ENCODE measurements at regions not wholly inside any gene's neighbourhood (a gene's known extent, or its start where the extent isn't known, plus 50 kb on each side); places are given as distances from the start of the nearest gene placed in this dataset.
A peak's percentile ranks its signal among the peaks of the same experiment; 100 is the strongest.

- intact Hi-C loops (cut with micrococcal nuclease): no loop called here
- Mint-ChIP-seq H3K27ac (no peak overlapping the region), H3K4me3 (no peak overlapping the region), H3K9me3 (peaks cover 0 to 6% (median 2%) of the 10 kb centered on the region in 8 donors), H3K4me1 (peaks cover 0 to 13% (median 3%) of the 10 kb centered on the region in 4 donors), H3K27me3 (peaks cover 3 to 4% of the 10 kb centered on the region in 2 donors), H3K36me3 (no peaks in the 10 kb centered on the region)
- Histone ChIP-seq H3K4me3 (ENCODE audit: low read length in 2 of 2) (no peak overlapping the region), H3K9me3 (ENCODE audit: control insufficient read depth in 1 of 2, low read length in 2 of 2) (no peaks in the 10 kb centered on the region), H3K4me1 (ENCODE audit: insufficient read depth, low read length) (no peaks in the 10 kb centered on the region), H3K36me3 (ENCODE audit: insufficient read depth, low read length) (no peaks in the 10 kb centered on the region), H3K27me3 (ENCODE audit: insufficient read depth, low read length) (no peaks in the 10 kb centered on the region), H3K27ac (ENCODE audit: low read depth, low read length) (no peak overlapping the region)
- ChIA-PET POLR2A (ENCODE audit: partially characterized antibody) (no interaction called here), CTCF (ENCODE audit: partially characterized antibody) (no interaction called here)
- no peak for DNase-seq
These were observed 81.0 kb upstream of the ZNF236 start for GRCh38 chr18:76741346-76741745.

GRCh38 chr18:76736309-76736708 is 86.0 kb upstream of the ZNF236 start:
- Histone ChIP-seq H3K27me3 (ENCODE audit: insufficient read depth, low read length) (no peaks in the 10 kb centered on the region), H3K9me3 (ENCODE audit: control insufficient read depth in 1 of 2, low read length in 2 of 2) (no peaks in the 10 kb centered on the region), H3K4me3 (ENCODE audit: low read length in 2 of 2) (no peak overlapping the region), H3K27ac (ENCODE audit: low read depth, low read length) (no peak overlapping the region), H3K36me3 (ENCODE audit: insufficient read depth, low read length) (no peaks in the 10 kb centered on the region), H3K4me1 (ENCODE audit: insufficient read depth, low read length) (no peaks in the 10 kb centered on the region)
- H3K9me3 Mint-ChIP-seq: peaks cover 0 to 2% (median 0%) of the 10 kb centered on the region in 8 donors
- H3K36me3 Mint-ChIP-seq: no peaks in the 10 kb centered on the region
- DNase-seq: no peak
- H3K4me1 Mint-ChIP-seq: peaks cover 0 to 11% (median 3%) of the 10 kb centered on the region in 4 donors
- ChIA-PET POLR2A (ENCODE audit: partially characterized antibody) (no interaction called here), CTCF (ENCODE audit: partially characterized antibody) (no interaction called here)
- peaks cover under 1 to 3% of the 10 kb centered on the region in 2 donors for H3K27me3 Mint-ChIP-seq
- H3K4me3 Mint-ChIP-seq: no peak overlapping the region
- intact Hi-C loops (cut with micrococcal nuclease): no loop called here
- H3K27ac Mint-ChIP-seq: no peak overlapping the region

- DNase-seq: no peak
- H3K4me1 ChIP-seq (ENCODE audit: insufficient read depth, low read length): no peaks in the 10 kb centered on the region
- no peaks in the 10 kb centered on the region for H3K9me3 ChIP-seq (ENCODE audit: control insufficient read depth in 1 of 2, low read length in 2 of 2)
- H3K4me1 Mint-ChIP-seq: peaks cover 0 to 8% (median 2%) of the 10 kb centered on the region in 4 donors
- H3K27me3 Mint-ChIP-seq: peaks cover 3 to 4% of the 10 kb centered on the region in 2 donors
- H3K9me3 Mint-ChIP-seq: peaks cover 0 to 9% (median 0%) of the 10 kb centered on the region in 8 donors
- intact Hi-C loops (cut with micrococcal nuclease): no loop called here
- H3K36me3 Mint-ChIP-seq: no peaks in the 10 kb centered on the region
- H3K4me3 Mint-ChIP-seq: no peak overlapping the region
- H3K27ac Mint-ChIP-seq: no peak overlapping the region
- CTCF ChIA-PET (ENCODE audit: partially characterized antibody): interaction anchor here (0.7 to 3.2 kb wide), 2 partner anchors 9 to 112 kb away, joined by 3 to 12 read pairs; no protein-coding TSS in a partner anchor
- no peak overlapping the region for H3K4me3 ChIP-seq (ENCODE audit: low read length in 2 of 2)
- POLR2A ChIA-PET (ENCODE audit: partially characterized antibody): no interaction called here
- no peak overlapping the region for H3K27ac ChIP-seq (ENCODE audit: low read depth, low read length)
- no peaks in the 10 kb centered on the region for H3K36me3 ChIP-seq (ENCODE audit: insufficient read depth, low read length)
- no peaks in the 10 kb centered on the region for H3K27me3 ChIP-seq (ENCODE audit: insufficient read depth, low read length)
These were observed 91.5 kb upstream of the ZNF236 start for GRCh38 chr18:76730901-76731300.

GRCh38 chr18:76727589-76727988 is 94.8 kb upstream of the ZNF236 start:
- peaks cover 8 to 31% (median 20%) of the 10 kb centered on the region in 4 donors for H3K4me1 Mint-ChIP-seq
- Histone ChIP-seq H3K27me3 (ENCODE audit: insufficient read depth, low read length) (no peaks in the 10 kb centered on the region), H3K36me3 (ENCODE audit: insufficient read depth, low read length) (no peaks in the 10 kb centered on the region), H3K9me3 (ENCODE audit: control insufficient read depth in 1 of 2, low read length in 2 of 2) (no peaks in the 10 kb centered on the region), H3K27ac (ENCODE audit: low read depth, low read length) (no peak overlapping the region), H3K4me3 (ENCODE audit: low read length in 2 of 2) (no peak overlapping the region), H3K4me1 (ENCODE audit: insufficient read depth, low read length) (peaks cover 18% of the 10 kb centered on the region)
- ChIA-PET CTCF (ENCODE audit: partially characterized antibody) (no interaction called here), POLR2A (ENCODE audit: partially characterized antibody) (no interaction called here)
- peaks cover 0 to 9% (median 0%) of the 10 kb centered on the region in 8 donors for H3K9me3 Mint-ChIP-seq
- H3K36me3 Mint-ChIP-seq: no peaks in the 10 kb centered on the region
- peak overlapping the region in 1 of 7 donors; percentile 53 for H3K27ac Mint-ChIP-seq
- peaks cover 2 to 4% of the 10 kb centered on the region in 2 donors for H3K27me3 Mint-ChIP-seq
- intact Hi-C loops (cut with micrococcal nuclease): no loop called here
- H3K4me3 Mint-ChIP-seq: no peak overlapping the region
- DNase-seq: no peak

- H3K36me3 ChIP-seq (ENCODE audit: insufficient read depth, low read length): no peaks in the 10 kb centered on the region
- H3K9me3 ChIP-seq (ENCODE audit: control insufficient read depth in 1 of 2, low read length in 2 of 2): no peaks in the 10 kb centered on the region
- CTCF ChIA-PET (ENCODE audit: partially characterized antibody): interaction anchor here (1.2 to 2.7 kb wide), 2 partner anchors 16 to 306 kb away, joined by 3 to 13 read pairs; no protein-coding TSS in a partner anchor
- no peak for DNase-seq
- no peaks in the 10 kb centered on the region for H3K27me3 ChIP-seq (ENCODE audit: insufficient read depth, low read length)
- no peak overlapping the region for H3K27ac ChIP-seq (ENCODE audit: low read depth, low read length)
- H3K36me3 Mint-ChIP-seq: no peaks in the 10 kb centered on the region
- intact Hi-C loops (cut with micrococcal nuclease): no loop called here
- H3K27ac Mint-ChIP-seq: no peak overlapping the region
- peaks cover 0 to 9% (median 1%) of the 10 kb centered on the region in 8 donors for H3K9me3 Mint-ChIP-seq
- H3K27me3 Mint-ChIP-seq: peaks cover 0 to 3% of the 10 kb centered on the region in 2 donors
- H3K4me1 ChIP-seq (ENCODE audit: insufficient read depth, low read length): peaks cover 39% of the 10 kb centered on the region
- no peak overlapping the region for H3K4me3 ChIP-seq (ENCODE audit: low read length in 2 of 2)
- POLR2A ChIA-PET (ENCODE audit: partially characterized antibody): no interaction called here
- peaks cover 24 to 46% (median 38%) of the 10 kb centered on the region in 4 donors for H3K4me1 Mint-ChIP-seq
- no peak overlapping the region for H3K4me3 Mint-ChIP-seq
These were observed 96.9 kb upstream of the ZNF236 start for GRCh38 chr18:76725445-76725844.

GRCh38 chr18:76722224-76723061 is 99.9 kb upstream of the ZNF236 start:
- intact Hi-C loops (cut with micrococcal nuclease): loop anchor here (5.0 kb wide), 1 partner anchor 230 kb away; no protein-coding TSS in a partner anchor
- Mint-ChIP-seq H3K27ac (peak overlapping the region in 6 of 7 donors; percentile 9 to 88 (median 74)), H3K27me3 (no peaks in the 10 kb centered on the region), H3K4me3 (peak overlapping the region in 6 of 8 donors; percentile 37 to 86 (median 78)), H3K4me1 (peaks cover 33 to 63% (median 48%) of the 10 kb centered on the region in 4 donors), H3K36me3 (no peaks in the 10 kb centered on the region), H3K9me3 (peaks cover 0 to 2% (median 0%) of the 10 kb centered on the region in 8 donors)
- POLR2A ChIA-PET (ENCODE audit: partially characterized antibody): no interaction called here
- CTCF ChIA-PET (ENCODE audit: partially characterized antibody): interaction anchor here (1.1 to 2.5 kb wide), 7 partner anchors 8 to 323 kb away, joined by 3 to 30 read pairs (median 10); no protein-coding TSS in a partner anchor
- Histone ChIP-seq H3K27ac (ENCODE audit: low read depth, low read length) (no peak overlapping the region), H3K27me3 (ENCODE audit: insufficient read depth, low read length) (no peaks in the 10 kb centered on the region), H3K9me3 (ENCODE audit: control insufficient read depth in 1 of 2, low read length in 2 of 2) (no peaks in the 10 kb centered on the region), H3K36me3 (ENCODE audit: insufficient read depth, low read length) (no peaks in the 10 kb centered on the region), H3K4me3 (ENCODE audit: low read length in 2 of 2) (peak overlapping the region in 1 of 2 donors; percentile 27), H3K4me1 (ENCODE audit: insufficient read depth, low read length) (peaks cover 53% of the 10 kb centered on the region)
- DNase-seq: no peak
